Upper lobe of right lung (tissue), 1 donor: ENCODE measurements at regions not wholly inside any gene's neighbourhood (a gene's known extent, or its start where the extent isn't known, plus 50 kb on each side); places are given as distances from the start of the nearest gene placed in this dataset.

Source experiments
- ATAC-seq: fragments of 200-7000 bp; cut with Tn5 transposase; one replicate; pipeline ENCODE4 v1.9.1; 2020; ENCODE audit warnings: mild to moderate bottlenecking, moderate library complexity
- DNase-seq: peaks from one replicate; pipeline ENCODE4 v3.0.0-alpha.2; 2020
- H3K27ac ChIP-seq: fragments of 200-600 bp; one replicate; pipeline ENCODE4 v1.8.0; 2022
- H3K27me3 ChIP-seq: fragments of 200-600 bp; one replicate; pipeline ENCODE4 v1.8.0; 2022; ENCODE audit warnings: mild to moderate bottlenecking
- H3K36me3 ChIP-seq: fragments of 200-600 bp; one replicate; pipeline ENCODE4 v1.8.0; 2022
- H3K4me1 ChIP-seq: fragments of 200-600 bp; one replicate; pipeline ENCODE4 v1.8.0; 2022
- H3K4me3 ChIP-seq: fragments of 200-600 bp; one replicate; pipeline ENCODE4 v1.8.0; 2022; ENCODE audit warnings: mild to moderate bottlenecking
- H3K9me3 ChIP-seq: fragments of 200-600 bp; one replicate; pipeline ENCODE4 v1.8.0; 2022
- intact Hi-C: fragments of 100-400 bp; cut with DNase I; formaldehyde crosslinking; loops from one replicate; pipeline ENCODE4 v1.11.0; 2022
- TF ChIP-seq, protein P1 (sequence below): fragments of 200-600 bp; IDR thresholded peaks from one replicate; pipeline ENCODE4 v1.8.0; 2022; ENCODE audit warnings: antibody characterized with exemption
- donor health status: DM: no; HTN: yes; CAD: no; lungs with severe emphysema.

- H3K27ac ChIP-seq = no peak overlapping the region
- H3K27me3 ChIP-seq = no peaks in the 10 kb centered on the region
- TF ChIP-seq, protein P1, sequence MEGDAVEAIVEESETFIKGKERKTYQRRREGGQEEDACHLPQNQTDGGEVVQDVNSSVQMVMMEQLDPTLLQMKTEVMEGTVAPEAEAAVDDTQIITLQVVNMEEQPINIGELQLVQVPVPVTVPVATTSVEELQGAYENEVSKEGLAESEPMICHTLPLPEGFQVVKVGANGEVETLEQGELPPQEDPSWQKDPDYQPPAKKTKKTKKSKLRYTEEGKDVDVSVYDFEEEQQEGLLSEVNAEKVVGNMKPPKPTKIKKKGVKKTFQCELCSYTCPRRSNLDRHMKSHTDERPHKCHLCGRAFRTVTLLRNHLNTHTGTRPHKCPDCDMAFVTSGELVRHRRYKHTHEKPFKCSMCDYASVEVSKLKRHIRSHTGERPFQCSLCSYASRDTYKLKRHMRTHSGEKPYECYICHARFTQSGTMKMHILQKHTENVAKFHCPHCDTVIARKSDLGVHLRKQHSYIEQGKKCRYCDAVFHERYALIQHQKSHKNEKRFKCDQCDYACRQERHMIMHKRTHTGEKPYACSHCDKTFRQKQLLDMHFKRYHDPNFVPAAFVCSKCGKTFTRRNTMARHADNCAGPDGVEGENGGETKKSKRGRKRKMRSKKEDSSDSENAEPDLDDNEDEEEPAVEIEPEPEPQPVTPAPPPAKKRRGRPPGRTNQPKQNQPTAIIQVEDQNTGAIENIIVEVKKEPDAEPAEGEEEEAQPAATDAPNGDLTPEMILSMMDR = no peak
- ATAC-seq = peak; percentile 74
- H3K9me3 ChIP-seq = no peaks in the 10 kb centered on the region
- peaks cover 9% of the 10 kb centered on the region for H3K4me1 ChIP-seq
- no peak overlapping the region for H3K4me3 ChIP-seq
- intact Hi-C loops = no loop called here
- no peaks in the 10 kb centered on the region for H3K36me3 ChIP-seq
- DNase-seq = no peak
These were observed 213.2 kb upstream of the IL12A start for GRCh38 chr3:159775372-159775961.

- no peaks in the 10 kb centered on the region for H3K9me3 ChIP-seq
- TF ChIP-seq, protein P1 = no peak
- ATAC-seq (no peak), DNase-seq (no peak)
- H3K4me1 ChIP-seq = peaks cover 9% of the 10 kb centered on the region
- no peaks in the 10 kb centered on the region for H3K27me3 ChIP-seq
- no peak overlapping the region for H3K4me3 ChIP-seq
- no peak overlapping the region for H3K27ac ChIP-seq
- H3K36me3 ChIP-seq = no peaks in the 10 kb centered on the region
- intact Hi-C loops = no loop called here
These were observed 211.9 kb upstream of the IL12A start for GRCh38 chr3:159776779-159777178.

GRCh38 chr3:159779883-159780282 lies 208.8 kb upstream of the IL12A start:
- Histone ChIP-seq H3K27ac (no peak overlapping the region), H3K27me3 (no peaks in the 10 kb centered on the region), H3K4me3 (no peak overlapping the region), H3K4me1 (peaks cover 9% of the 10 kb centered on the region), H3K9me3 (no peaks in the 10 kb centered on the region), H3K36me3 (no peaks in the 10 kb centered on the region)
- DNase-seq (no peak), ATAC-seq (peak; percentile 32)
- TF ChIP-seq, protein P1 = no peak
- intact Hi-C loops = no loop called here

- TF ChIP-seq, protein P1 = peak; percentile 11
- no peaks in the 10 kb centered on the region for H3K9me3 ChIP-seq
- intact Hi-C loops = no loop called here
- H3K27me3 ChIP-seq = no peaks in the 10 kb centered on the region
- H3K4me1 ChIP-seq = no peaks in the 10 kb centered on the region
- H3K4me3 ChIP-seq = no peak overlapping the region
- H3K36me3 ChIP-seq = no peaks in the 10 kb centered on the region
- DNase-seq (no peak), ATAC-seq (no peak)
- no peak overlapping the region for H3K27ac ChIP-seq
These were observed 206.8 kb upstream of the IL12A start for GRCh38 chr3:159781867-159782266.

DNA sequence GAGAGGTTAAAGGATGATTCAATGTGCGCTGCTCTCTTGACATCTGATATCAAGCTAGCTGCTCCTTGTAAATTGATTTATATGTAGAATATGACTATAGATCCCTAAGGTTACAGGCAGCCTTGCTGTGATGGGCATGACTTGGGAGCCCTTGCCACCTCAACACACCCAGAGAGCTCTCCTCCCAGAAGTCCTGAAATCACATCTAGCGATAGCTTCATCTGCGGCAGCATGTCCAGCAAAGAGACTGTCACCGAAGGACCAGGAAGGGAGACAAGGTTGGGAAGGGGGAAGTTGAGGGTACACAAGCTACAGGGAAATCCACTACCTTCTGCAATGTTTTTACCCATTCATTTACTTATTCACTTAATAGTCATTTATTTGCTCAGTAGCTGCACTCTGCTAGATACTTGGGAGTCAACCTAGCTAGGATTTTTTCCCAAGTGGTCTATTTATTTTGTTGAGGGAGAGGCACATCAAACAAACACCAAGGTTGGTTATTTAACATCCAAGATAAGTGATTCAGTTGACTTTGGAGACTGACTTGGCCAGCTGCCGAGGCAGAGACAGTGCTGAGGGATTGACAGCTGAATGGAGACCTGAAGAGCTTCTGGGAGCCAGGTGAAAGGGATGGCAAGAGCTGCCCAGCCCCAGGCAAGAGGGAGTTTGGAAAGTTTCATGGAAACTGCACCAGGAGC lies 205.8 kb upstream of the IL12A start:
- no peaks in the 10 kb centered on the region for H3K36me3 ChIP-seq
- no peak overlapping the region for H3K27ac ChIP-seq
- no peaks in the 10 kb centered on the region for H3K27me3 ChIP-seq
- DNase-seq = no peak
- H3K9me3 ChIP-seq = no peaks in the 10 kb centered on the region
- intact Hi-C loops = no loop called here
- no peak for ATAC-seq
- H3K4me1 ChIP-seq = peaks cover 4% of the 10 kb centered on the region
- TF ChIP-seq, protein P1 = no peak
- H3K4me3 ChIP-seq = no peak overlapping the region
